Endothelial cell (in vitro differentiated cells): ENCODE measurements at regions not wholly inside any gene's neighbourhood (a gene's known extent, or its start where the extent isn't known, plus 50 kb on each side); places are given as distances from the start of the nearest gene placed in this dataset.

Experiments used
- DNase-seq: peaks from one replicate; pipeline ENCODE4 v3.0.0; 2021; ENCODE audit warnings: low spot score
- H3K27ac Mint-ChIP-seq: one replicate; pipeline ENCODE4 v1.8.0; 2021; ENCODE audit warnings: mixed read lengths, inconsistent platforms; ENCODE audit not compliant: unreplicated experiment
- H3K27me3 Mint-ChIP-seq: one replicate; pipeline ENCODE4 v1.8.0; 2021; ENCODE audit warnings: mild to moderate bottlenecking, moderate library complexity, mixed read lengths, inconsistent platforms; ENCODE audit not compliant: unreplicated experiment
- H3K36me3 Mint-ChIP-seq: one replicate; pipeline ENCODE4 v1.8.0; 2021; ENCODE audit warnings: mild to moderate bottlenecking, low read depth, mixed read lengths, inconsistent platforms; ENCODE audit not compliant: unreplicated experiment
- H3K4me1 Mint-ChIP-seq: one replicate; pipeline ENCODE4 v1.8.0; 2021; ENCODE audit warnings: mild to moderate bottlenecking, mixed read lengths, inconsistent platforms; ENCODE audit not compliant: unreplicated experiment
- H3K4me3 Mint-ChIP-seq: one replicate; pipeline ENCODE4 v1.8.0; 2021; ENCODE audit warnings: mild to moderate bottlenecking, mixed read lengths, inconsistent platforms; ENCODE audit not compliant: unreplicated experiment
- H3K9me3 Mint-ChIP-seq: one replicate; pipeline ENCODE4 v1.8.0; 2021; ENCODE audit warnings: mixed read lengths, inconsistent platforms; ENCODE audit not compliant: unreplicated experiment
- CTCF ChIP-seq: fragments of 200-600 bp; sonication (generic); IDR thresholded peaks from one replicate; pipeline ENCODE4 v1.5.0; 2021; ENCODE audit warnings: antibody characterized with exemption; ENCODE audit not compliant: unreplicated experiment

GRCh38 chr2:83516503-83516902 is 942.6 kb downstream of the SUCLG1 start:
- TF ChIP-seq CTCF, result peak; percentile 55
- no peaks in the 10 kb centered on the region for H3K4me1 Mint-ChIP-seq
- no peaks in the 10 kb centered on the region for H3K9me3 Mint-ChIP-seq
- DNase-seq, result no peak
- no peak overlapping the region for H3K4me3 Mint-ChIP-seq
- H3K36me3 Mint-ChIP-seq, result peaks cover 4% of the 10 kb centered on the region
- no peak overlapping the region for H3K27ac Mint-ChIP-seq
- H3K27me3 Mint-ChIP-seq, result no peaks in the 10 kb centered on the region

DNA sequence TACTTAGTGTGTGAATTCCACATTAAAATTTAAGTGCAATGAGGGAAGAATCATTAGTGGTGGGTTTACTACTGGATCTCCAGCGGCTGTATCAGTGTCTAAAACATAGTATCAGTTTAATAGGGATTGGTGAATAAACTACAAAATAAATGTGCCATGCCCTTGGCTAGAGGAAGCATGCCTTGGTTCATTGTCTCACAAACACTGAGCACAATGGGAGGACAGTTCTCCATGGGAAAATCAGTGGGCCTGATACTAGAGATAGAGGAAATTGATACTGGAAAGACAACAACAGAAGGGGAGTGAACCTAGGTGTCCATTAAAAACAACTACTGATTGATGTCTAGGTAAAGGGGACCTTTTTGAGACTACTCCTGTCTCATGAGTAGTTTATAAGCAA is 971.6 kb downstream of the SUCLG1 start:
- Mint-ChIP-seq H3K4me3 (no peak overlapping the region), H3K27ac (no peak overlapping the region), H3K36me3 (no peaks in the 10 kb centered on the region), H3K27me3 (peaks cover 1% of the 10 kb centered on the region), H3K4me1 (peaks cover 4% of the 10 kb centered on the region), H3K9me3 (no peaks in the 10 kb centered on the region)
- no peak for DNase-seq
- no peak for TF ChIP-seq CTCF

GRCh38 chr2:83481436-83481835 is 977.6 kb downstream of the SUCLG1 start:
- no peaks in the 10 kb centered on the region for H3K36me3 Mint-ChIP-seq
- H3K27me3 Mint-ChIP-seq, result peaks cover 1% of the 10 kb centered on the region
- TF ChIP-seq CTCF, result no peak
- DNase-seq, result no peak
- no peaks in the 10 kb centered on the region for H3K9me3 Mint-ChIP-seq
- H3K4me3 Mint-ChIP-seq, result no peak overlapping the region
- H3K4me1 Mint-ChIP-seq, result no peaks in the 10 kb centered on the region
- H3K27ac Mint-ChIP-seq, result no peak overlapping the region

GRCh38 chr2:83478037-83478436 is 981.0 kb downstream of the SUCLG1 start:
- DNase-seq, result no peak
- Mint-ChIP-seq H3K9me3 (no peaks in the 10 kb centered on the region), H3K27me3 (no peaks in the 10 kb centered on the region), H3K36me3 (no peaks in the 10 kb centered on the region), H3K4me3 (no peak overlapping the region), H3K27ac (no peak overlapping the region), H3K4me1 (no peaks in the 10 kb centered on the region)
- no peak for TF ChIP-seq CTCF

DNA sequence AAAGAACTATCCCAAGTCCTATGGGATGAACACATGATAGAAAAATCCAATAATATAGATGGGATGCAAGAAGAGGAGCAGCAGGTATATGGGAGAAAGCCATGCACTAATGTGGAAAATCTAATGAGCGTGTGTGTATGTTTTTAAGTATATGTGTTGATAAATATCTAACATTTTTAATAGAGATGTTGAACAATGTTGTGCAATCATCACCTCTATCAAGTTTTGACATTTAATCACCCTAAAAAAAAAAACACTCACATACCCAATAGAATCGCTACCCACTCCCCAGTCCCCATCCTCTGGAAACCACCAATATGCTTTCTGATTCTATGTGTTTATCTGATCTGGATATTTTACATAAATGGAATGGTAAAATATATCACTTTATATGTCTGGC is 983.7 kb downstream of the SUCLG1 start:
- Mint-ChIP-seq H3K27ac (no peak overlapping the region), H3K27me3 (no peaks in the 10 kb centered on the region), H3K4me1 (no peaks in the 10 kb centered on the region), H3K9me3 (no peaks in the 10 kb centered on the region), H3K4me3 (no peak overlapping the region), H3K36me3 (no peaks in the 10 kb centered on the region)
- no peak for DNase-seq
- no peak for TF ChIP-seq CTCF
